HG02763 (cell line): ENCODE measurements at regions not wholly inside any gene's neighbourhood (a gene's known extent, or its start where the extent isn't known, plus 50 kb on each side); places are given as distances from the start of the nearest gene placed in this dataset.

Experiments
- ATAC-seq: cut with Tn5 transposase; IDR thresholded peaks from one replicate; pipeline ENCODE4 v1.9.1; 2021; ENCODE audit warnings: mild to moderate bottlenecking, moderate library complexity; ENCODE audit not compliant: unreplicated experiment

DNA sequence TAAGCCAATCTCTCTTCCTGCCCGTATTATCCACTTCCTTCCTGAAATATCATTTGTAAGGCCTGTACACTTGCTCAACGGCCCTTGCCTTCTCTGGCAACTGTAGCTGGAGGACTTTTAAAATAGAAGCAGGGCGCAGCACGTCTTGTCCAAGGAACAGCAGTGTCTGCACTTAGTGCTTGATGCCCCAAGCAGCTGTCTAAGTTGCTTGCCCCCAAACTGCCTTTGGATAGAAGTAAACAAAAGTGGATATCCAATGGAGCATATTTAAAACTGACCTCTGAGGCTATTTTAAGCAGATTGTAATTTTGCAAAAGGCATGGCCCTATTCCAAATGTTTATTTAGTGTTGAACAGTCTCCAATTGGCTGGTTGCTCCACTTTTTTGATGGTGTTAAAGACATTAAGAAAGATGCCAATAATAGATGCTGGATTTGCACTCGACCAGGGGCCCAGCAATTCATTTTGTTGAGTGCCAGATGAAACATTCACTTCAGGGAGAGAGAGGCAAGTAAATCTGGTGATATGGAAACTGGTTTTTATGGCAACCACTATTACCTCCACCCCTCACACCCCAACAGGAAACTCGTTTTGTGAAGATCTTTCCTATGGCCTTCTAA is 526.8 kb upstream of the TBL1XR1 start:
- no peak for ATAC-seq

DNA sequence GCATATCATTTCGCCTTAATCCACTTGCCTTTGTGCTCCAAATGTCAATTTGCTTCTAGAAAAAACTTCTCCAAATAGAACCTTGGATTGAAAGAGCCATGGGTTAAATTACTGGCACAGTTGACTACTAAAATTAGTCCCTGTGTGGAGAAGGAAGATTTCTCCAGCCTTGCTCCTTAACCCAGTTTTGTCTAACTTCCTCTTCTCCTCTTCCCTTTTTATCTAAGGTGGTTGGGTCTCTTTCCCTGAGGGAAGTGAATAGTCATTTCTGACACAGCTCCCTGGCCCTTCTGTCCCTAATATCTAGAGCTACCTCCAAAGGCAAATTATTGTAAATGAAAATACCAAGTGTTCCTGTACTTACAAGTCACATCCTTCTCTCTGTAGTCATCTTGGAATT is 527.9 kb upstream of the TBL1XR1 start:
- no peak for ATAC-seq

DNA sequence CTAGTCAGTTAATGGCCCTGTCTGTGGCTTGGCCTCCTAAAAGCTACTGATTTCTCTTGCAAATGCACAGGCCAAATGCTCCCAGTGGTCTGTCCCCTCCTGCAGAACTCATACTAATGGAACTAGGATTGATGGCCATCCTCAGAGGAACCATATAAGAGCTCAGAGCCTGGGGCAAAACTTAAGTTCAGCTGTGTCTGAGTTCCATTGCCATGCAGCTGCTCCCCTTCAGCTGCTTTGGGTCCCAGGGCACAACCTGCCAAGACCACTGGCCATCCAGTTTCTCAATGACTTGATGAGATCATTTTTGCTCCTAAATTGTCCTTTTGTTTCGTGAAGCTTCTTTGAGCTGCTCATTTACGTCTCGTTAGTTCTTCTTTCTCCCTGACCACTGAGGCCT is 529.5 kb upstream of the TBL1XR1 start:
- ATAC-seq = no peak

DNA sequence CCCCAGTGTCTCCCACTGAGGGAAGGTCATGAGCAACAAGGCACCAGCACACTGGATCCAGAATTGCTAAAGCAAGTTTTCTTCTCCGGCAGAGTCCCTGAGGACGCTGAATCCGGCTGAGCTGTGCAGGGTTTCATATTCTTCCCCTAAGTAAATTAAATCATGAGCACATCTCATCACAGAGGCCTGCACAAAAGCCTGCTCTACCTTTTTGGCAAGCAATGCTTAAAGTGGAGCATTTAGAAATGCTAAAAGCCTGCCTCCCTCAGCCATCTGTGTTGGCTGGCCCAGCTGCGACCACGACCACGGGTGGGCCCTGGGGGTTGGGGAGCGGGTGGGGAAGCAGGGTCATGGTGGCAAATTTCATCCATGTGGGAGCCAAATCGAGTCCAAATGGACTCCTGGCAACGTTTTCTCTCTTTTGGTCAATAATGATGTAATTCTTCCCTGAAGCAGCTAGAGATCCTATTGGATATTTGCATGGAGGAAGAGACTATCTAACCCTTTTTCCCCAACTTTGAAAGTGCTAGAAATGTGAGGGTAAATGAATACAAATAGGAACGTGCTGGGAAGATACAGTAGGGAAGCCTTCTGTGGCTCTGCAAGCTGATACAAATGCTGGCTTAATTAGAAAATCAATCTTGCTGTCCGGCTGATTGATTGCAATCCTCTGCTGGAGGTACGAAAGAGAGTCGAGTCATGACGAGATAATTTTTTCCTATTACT is 532.8 kb upstream of the TBL1XR1 start:
- ATAC-seq = no peak

DNA sequence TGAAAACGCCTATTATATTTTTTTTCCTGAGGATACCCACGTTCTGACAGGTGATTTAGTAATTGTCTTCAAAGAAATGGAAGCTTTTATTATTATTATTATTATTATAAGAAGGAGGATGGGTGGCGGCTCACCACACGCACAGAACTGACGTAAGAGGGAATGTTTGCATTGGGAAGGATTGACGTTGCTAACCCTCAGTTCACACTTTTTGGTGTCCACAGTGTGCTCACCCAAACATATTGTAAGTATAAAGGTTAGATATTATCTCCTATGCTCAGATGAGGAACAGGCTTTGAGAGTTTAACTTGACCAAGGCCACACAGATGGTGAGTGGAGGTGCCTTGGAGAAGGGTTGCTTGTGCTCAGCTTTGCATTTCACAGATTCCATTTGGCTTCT is 533.5 kb upstream of the TBL1XR1 start:
- no peak for ATAC-seq

DNA sequence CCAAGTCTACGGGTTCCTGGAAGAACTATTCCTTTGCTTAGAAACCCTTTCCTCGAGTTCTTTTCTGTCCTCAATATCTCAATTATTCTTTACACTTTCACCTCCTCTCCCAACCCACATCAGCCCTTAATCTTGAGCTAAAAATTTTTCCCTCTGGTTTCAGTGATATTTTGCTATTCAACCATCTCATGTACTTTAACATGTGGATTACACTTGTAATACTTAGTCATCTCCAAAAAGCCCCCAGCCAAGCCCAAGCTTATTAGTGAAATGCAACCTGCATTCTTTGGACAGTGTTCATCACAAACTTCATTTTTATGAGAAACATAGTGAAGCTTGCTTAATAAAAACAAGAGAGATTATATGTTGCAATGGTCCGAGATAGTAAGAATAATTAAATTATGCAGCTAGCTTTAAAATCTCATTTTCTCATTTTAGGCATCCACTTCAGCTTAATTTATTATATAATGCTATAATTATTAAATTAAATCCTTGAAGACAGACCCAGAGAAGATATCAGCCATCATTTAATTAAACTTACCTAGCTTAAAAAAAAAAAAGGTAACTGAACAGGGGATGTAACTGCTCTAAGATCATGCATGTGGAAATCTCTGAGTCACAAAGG is 534.5 kb upstream of the TBL1XR1 start:
- ATAC-seq = no peak

DNA sequence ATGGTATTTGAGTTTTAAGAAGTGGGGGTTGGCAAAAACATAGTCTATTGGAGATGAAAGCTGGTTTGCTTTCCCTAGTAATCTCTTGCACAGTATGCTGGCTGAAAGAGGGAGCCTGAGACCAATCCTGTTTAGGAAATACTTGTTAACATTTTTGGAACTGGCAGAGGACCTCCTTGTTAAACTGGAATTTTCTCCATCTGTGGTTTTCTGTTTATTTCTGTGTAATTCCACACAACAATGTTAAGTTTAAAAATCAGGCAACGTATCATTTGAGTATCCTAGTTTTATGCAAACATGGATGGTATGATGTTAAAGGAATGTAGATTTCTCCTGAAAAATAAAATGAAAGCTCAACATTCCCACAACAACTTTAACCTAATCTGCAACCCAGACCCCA is 536.0 kb upstream of the TBL1XR1 start:
- no peak for ATAC-seq

DNA sequence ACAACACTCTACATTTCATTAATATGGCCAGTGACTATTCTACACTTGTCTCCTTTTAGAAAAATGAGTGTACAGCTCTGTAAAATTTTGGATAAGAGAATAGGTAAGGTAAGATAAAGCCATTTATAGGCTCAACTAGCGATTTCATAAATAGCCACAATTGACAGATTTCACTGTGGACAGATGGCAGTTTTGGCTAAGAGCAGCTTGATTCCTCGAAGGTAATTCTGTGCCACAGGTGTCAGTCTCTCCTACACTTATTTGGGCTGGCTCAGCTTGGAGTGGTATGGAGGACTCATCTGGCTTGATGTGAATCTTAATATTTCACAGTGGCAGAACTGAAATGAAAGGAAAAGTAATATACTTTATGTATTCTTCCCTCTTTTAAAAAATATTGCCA is 536.7 kb upstream of the TBL1XR1 start:
- no peak for ATAC-seq

DNA sequence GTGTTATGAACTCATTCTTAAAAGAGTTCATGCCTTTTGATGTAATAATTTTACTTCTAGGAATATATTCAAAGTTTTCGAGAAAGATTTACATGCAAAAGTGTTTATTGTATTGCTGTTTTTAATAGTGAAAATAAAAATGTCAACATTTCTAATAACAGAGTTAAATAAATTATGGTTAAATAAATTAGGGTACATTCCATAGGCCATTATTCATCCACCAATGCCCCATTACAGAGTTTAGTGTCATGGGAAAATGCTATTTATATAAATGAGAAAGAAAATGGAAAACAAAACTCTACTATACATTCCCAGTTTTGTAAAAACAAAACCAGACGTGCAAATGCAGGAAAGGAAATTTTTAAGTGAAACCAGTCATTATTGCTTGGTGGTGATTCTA is 538.1 kb upstream of the TBL1XR1 start:
- ATAC-seq = no peak

DNA sequence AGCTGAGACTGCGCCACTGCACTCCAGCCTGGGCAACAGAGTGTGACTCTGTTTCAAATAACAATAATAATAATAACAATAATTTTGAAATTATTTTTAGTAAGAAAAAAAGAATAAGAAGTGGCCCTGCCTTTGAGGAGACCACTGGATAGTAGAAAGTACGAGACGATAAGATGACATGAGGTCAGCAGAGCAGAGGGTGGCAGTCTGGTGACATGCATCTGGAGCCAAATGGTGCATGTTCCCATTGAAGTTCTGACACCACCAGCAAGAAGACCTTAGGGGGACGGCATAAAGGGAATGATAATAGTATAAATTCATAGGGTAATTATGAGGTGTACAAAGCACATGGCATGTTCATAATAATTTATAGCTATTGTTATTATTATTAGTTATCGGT is 542.2 kb upstream of the TBL1XR1 start:
- ATAC-seq = no peak

DNA sequence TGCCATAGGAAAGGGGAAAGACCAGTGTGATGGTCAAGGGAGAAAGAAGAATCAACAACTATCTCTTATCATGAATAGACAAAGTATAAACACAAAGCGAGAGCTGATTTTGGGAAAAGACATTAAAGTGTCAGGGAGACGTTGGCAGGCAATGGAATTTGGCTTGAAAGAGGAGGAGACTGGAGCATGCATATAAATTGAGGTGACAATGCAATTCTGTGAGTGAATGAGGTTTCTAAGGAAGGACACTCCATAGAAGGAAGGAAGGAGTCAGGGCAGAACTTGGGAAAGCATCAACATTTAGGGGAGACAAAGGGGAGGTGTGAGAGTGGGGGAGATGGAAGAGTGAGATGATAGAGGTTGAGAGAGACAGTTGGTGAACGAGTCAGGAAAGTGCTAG is 543.0 kb upstream of the TBL1XR1 start:
- no peak for ATAC-seq

DNA sequence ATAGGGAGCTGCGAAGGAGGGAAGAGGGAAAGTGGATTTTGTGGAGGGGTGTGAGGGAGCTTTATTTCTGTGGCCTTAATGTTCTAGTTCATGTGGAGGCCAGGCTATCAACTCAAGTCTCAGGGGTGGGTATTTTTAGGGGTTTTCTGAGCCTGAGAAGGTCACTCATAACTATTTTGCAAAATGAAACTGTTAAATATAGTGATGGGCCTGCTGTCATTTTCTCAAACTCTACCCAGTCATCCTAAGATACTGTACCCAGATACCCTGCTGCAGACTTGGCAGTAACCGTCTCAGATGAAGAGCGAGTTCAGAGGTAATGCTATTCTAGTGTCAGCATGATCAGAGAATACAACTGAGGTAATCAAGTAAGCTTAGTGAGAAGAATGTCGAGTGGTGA is 545.0 kb upstream of the TBL1XR1 start:
- peak; percentile 87 for ATAC-seq

DNA sequence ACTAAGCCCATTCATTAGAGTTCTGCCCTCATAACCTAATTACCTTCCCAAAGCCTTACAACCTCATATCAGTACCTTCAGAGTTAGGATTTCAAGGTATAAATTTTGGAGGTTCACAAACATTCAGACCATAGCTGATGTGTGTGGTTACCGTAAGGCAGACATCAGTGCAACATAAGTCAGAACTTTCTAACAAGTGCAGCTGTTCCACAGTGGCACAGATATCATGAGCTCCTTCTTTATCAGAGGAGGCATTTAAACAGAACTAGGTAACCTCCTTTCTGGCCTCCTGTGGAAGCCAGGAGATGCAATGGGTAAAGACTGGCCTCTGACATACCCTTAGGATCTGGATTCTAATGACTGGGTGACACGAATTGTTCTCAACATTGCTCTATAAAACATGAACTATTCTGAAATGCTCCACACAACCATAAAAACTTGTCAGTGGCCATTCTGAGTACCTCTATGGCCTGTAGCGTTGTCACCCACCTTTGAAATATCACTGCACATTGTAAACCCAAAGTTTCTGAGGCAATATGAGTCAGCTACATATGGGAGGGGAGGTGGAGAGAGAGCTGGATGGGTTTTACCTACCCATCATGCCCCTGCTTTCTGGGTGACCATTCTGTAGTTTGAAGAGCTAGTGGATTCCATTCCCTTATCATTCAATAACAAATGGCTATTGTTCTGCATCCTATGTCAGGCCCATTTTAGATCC is 546.0 kb upstream of the TBL1XR1 start:
- ATAC-seq = no peak

DNA sequence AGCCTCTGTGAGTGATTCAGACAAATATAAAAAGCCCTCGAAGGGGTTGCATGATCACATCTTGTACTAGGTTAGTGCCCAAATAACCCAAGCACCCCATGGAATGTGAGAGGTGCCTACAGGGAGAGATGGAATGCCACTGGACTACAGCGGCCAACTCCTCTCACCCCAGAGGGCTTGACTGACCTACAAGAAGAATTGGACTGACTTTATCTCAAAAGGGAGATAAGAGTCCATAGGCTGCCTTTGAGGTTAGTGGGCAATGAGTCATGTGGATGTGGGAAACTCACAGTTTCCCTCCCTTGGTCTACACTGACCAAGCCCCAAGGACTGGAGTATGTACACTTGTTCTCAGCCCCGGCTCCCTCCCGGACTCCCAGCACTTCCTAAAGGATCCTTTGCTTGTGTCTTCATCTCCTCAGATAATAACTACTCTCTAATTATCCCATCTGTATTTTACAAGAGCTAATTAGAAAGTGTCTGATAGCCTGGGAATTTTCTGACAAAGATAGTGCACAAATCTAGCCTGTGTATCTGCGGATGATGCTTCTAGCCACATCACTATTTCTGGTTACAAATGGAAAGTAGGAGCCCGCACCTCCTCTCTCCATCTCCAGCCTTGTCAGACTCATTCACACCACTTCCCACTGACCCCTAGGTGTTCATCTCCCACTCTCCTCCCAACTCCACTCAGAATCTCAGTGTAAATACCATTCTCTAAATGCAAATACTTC is 547.8 kb upstream of the TBL1XR1 start:
- no peak for ATAC-seq

DNA sequence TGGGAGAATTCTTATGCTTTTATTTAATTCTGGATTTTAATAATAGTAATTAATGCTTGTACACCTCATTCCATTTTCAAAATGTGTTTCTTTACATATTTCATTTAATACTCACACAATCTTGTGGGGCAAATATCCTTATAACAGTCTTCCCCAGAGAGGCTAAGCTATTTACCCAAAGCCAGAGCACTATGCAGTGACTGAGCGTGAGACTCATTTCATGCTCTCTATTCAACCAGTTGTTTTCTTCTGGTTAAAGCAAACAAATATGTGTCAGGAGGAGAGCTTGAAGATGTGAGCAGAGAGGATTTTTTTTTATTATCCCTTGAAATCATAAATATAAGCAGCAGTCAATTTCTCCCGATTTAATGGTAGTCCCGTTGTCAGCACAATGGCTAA is 548.3 kb upstream of the TBL1XR1 start:
- no peak for ATAC-seq

DNA sequence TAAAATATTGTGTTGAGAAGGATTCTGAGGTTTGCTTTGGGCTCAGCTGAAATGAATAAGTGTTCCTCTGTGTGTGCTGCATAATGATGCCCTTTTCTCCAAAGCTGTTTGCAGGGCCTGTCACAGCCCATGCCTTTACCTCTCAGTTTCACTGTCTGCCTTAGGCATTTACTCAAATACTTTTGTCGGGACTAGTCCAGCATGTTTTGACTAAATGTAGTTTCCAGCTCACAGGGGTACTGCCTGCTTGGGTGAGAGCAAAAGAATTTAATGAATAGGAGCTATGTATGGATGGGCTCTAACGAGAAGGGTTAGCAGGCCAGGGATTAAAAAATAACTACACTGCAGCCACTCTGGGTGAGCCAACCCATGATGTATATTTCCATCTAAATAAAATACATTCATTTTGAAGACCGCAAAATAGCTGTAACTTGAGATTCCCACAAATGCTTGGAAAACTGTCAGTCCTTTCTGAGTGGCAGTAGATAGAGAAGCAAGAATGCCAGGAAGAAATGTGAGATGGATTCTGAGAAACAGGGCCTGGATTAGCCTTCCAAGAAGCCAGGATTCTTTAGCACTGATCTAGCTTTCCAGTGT is 549.2 kb upstream of the TBL1XR1 start:
- no peak for ATAC-seq

DNA sequence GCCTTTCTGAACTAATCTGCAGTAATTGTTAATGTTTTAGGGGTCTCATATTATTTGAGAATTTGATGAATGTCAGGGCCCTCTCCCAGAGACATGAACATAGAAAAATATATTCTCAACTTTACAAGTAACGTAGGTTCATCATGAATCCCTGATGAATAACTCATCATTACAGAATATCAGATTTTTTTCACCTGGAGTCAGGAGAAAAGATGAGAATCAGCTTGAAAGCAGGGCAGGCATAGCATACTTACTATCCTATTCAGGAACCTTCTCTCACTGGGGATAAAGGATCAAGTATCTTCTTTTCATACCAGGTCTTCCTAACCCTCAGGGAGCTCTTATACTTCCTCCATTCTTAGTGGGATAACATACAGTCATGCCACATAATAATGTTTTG is 552.6 kb upstream of the TBL1XR1 start:
- ATAC-seq = no peak

DNA sequence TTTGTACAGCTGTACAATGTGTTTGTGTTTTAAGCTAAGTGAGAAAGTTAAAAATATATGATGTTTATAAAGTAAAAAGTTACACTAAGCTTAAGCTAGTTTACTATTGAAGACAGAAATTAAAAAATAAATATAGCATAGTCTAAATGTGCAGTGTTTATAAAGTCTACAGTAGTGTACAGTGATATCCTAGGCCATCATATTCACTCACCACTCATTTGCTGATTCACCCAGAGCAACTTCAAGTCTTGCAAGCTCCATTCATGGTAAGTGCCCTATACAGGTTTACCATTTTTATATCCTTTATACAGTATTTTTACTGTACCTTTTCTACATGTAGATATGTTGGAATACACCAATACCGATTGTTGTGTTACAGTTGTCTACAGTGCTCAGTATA is 553.2 kb upstream of the TBL1XR1 start:
- no peak for ATAC-seq

DNA sequence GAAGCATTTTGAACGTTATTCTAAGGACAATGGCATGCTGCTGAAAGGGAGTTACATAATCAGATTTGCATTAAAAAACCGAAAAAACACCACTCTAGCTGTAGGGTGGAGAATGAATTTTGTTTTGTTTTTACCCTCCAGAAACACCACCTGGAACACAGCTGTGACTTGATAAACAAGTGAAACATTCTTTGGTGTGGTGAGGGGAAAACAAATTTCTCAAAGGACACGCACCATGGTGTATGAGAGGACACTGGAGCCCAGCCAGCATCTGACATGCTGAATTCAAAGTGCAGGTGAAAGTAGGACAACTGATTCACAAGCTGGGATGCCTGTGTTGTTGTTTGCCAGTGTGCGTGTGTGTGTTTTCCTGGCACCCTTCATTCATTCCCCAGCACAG is 554.5 kb upstream of the TBL1XR1 start:
- ATAC-seq = peak; percentile 76

DNA sequence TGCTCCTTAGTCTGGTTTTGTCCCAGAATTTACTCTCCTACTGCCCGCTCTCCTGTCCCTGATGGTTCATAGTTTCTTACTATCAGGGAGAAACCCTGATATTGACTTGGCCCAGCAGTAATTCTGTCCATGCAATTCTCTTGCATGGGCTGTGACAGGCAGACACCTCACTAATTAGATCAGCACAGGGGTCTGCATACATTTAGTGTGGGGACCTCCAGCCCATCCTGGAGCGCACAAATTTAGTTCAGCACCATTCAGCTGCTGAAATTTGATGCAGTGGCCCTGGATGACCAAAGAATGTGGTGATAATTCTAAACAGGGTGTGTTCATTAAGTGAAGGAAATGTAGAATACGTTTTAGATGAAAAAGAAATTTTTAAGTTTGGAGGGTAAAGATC is 555.5 kb upstream of the TBL1XR1 start:
- ATAC-seq = no peak
